Osteocyte (in vitro differentiated cells): ENCODE measurements at regions not wholly inside any gene's neighbourhood (a gene's known extent, or its start where the extent isn't known, plus 50 kb on each side); places are given as distances from the start of the nearest gene placed in this dataset.
"Not testable (repeated sequence)": the region's sequence is repeated elsewhere in the genome, so short reads cannot be mapped to it uniquely, and the experiment has no call there.

Source experiments
- DNase-seq: peaks from one replicate; pipeline ENCODE4 v3.0.0; 2021; ENCODE audit warnings: mixed read lengths; ENCODE audit not compliant: unreplicated experiment; ENCODE audit errors: extremely low spot score
- H3K27ac Mint-ChIP-seq: one replicate; pipeline ENCODE4 v1.8.0; 2021; ENCODE audit warnings: mild to moderate bottlenecking, mixed read lengths; ENCODE audit not compliant: unreplicated experiment
- H3K27me3 Mint-ChIP-seq: one replicate; pipeline ENCODE4 v1.8.0; 2021; ENCODE audit warnings: mixed read lengths; ENCODE audit not compliant: unreplicated experiment
- H3K36me3 Mint-ChIP-seq: one replicate; pipeline ENCODE4 v1.8.0; 2021; ENCODE audit warnings: mixed read lengths; ENCODE audit not compliant: unreplicated experiment
- H3K4me1 Mint-ChIP-seq: one replicate; pipeline ENCODE4 v1.8.0; 2021; ENCODE audit warnings: mixed read lengths; ENCODE audit not compliant: unreplicated experiment
- H3K4me3 Mint-ChIP-seq: one replicate; pipeline ENCODE4 v1.8.0; 2021; ENCODE audit warnings: mild to moderate bottlenecking, moderate library complexity, mixed read lengths; ENCODE audit not compliant: unreplicated experiment
- H3K9me3 Mint-ChIP-seq: one replicate; pipeline ENCODE4 v1.8.0; 2021; ENCODE audit warnings: mixed read lengths; ENCODE audit not compliant: unreplicated experiment

DNA sequence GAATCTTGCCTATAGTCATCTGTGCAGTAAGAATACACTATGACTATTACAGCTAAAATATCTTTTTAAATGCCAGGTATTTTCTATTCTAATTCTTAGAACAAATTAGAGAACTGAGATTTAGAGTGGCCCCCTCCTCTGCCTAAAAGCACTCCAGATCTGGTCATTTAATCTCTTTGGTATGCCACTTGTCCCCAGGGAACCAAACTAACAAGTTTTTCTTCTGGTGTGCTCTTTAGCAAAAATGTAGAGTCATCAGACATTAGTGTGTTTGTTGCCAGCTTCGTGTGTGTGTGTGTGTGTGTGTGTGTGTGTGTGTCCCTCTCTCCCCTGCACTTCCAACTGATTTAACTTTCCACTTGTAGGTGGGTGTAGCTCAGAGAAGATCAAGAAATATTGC is 117.8 kb downstream of the SPDYE17 start:
- DNase-seq, H3K36me3 Mint-ChIP-seq, H3K4me1 Mint-ChIP-seq, H3K9me3 Mint-ChIP-seq, H3K4me3 Mint-ChIP-seq, H3K27ac Mint-ChIP-seq: not testable (repeated sequence)
- peaks cover 36% of the 10 kb centered on the region for H3K27me3 Mint-ChIP-seq

DNA sequence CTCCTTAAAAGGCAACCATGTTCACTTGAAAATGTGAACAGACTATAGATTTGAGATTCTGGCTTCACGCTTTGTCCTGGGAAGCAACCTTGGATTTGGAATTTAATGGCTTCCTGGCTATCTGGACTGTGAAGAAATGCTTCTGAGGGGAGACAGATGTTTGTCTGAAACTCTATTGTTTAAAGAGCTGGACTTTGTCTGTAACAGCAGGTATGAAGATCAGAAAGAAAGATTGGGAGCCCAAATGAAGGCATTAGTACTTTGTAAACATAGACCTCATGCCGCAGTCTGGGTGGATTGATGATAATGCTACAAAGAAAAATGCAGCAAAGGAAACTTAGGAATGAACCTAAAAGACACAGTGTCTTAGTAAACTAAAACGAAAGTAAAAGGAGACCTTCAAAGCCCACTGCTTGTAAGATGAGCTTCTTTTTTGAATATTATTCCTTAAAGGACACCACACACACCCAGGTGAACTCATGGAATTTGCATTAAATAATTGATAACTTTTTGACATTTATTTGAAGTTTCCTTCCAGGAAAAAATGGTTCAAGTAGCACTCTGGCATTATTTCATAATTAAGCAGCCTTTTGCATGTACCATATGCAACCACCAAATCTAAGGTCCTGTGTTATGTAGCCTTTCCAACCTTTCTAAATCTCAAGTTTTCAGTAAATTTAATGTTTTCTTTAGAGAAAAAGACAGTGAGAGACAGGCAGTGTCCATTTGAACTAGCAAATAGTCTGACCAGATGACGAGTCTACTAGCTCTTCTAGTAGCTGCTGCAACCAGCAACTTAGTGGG is 119.9 kb downstream of the SPDYE17 start:
- H3K27ac Mint-ChIP-seq, H3K4me1 Mint-ChIP-seq, H3K9me3 Mint-ChIP-seq, DNase-seq, H3K36me3 Mint-ChIP-seq: not testable (repeated sequence)
- Mint-ChIP-seq H3K4me3 (peak overlapping the region; percentile 45), H3K27me3 (peaks cover 33% of the 10 kb centered on the region)

DNA sequence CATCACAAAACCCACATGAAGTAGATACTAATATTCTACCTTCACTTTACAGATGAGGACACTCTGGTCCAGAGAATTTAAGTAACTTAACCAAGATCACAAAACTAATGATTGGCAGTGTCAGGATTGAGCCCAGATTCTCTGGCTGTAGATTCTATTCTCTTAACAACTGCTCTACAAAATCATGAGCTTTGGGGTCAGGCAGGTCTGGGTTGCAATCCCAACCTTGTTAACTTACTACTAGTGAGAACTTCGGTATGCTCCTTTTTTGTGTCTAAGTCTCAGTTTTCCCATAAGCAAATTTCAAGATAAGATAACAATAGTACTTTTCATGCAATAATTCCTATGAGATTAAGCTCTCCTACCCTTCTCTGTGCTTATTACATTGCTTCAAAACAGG is 127.5 kb downstream of the SPDYE17 start:
- peaks cover 28% of the 10 kb centered on the region for H3K27me3 Mint-ChIP-seq
- not testable (repeated sequence) for H3K27ac Mint-ChIP-seq, H3K36me3 Mint-ChIP-seq, H3K4me3 Mint-ChIP-seq, H3K9me3 Mint-ChIP-seq, H3K4me1 Mint-ChIP-seq, DNase-seq

- H3K4me3 Mint-ChIP-seq, DNase-seq, H3K9me3 Mint-ChIP-seq, H3K27ac Mint-ChIP-seq, H3K4me1 Mint-ChIP-seq, H3K36me3 Mint-ChIP-seq: not testable (repeated sequence)
- H3K27me3 Mint-ChIP-seq, result peaks cover 20% of the 10 kb centered on the region
Measured at GRCh38 chr7:76901944-76902710, 130.0 kb downstream of the SPDYE17 start.

DNA sequence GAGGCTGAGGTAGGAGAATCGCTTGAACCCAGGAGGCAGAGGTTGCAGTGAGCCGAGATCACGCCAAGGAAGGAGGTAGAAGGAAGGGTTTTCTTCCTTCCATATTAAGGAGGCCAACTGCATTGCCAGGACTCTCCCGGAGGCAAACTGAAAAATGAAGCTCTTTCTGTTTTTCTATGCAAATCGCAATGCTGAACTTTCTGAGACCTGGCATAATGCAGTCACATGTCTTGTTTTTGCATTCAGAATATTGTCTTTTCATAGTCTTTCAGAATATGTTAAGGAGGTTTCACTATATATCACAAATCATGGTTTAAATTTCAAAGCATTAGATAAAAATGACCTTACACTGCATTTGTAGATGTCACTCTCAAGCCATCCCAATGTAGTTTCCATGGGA is 133.4 kb downstream of the SPDYE17 start:
- peaks cover 21% of the 10 kb centered on the region for H3K27me3 Mint-ChIP-seq

DNA sequence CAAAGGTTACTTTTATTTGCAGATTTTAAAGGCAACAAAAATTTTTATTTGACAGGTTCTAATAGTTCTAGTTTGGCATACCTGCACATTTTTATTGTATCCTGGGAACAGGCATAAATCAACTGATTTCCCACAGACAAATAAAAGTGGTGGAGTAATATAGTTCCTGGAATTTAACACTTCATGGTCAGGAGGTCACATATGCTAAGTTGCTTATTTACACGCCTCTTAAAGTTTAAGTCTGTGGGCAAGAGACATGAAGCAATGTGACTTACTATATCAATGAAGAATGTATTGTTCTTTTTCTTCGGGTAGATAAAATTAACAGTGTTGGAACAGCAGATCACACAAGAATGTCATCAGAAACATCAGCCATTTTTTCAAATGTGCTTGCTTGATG is 135.2 kb downstream of the SPDYE17 start:
- DNase-seq, H3K4me1 Mint-ChIP-seq, H3K9me3 Mint-ChIP-seq, H3K36me3 Mint-ChIP-seq, H3K27ac Mint-ChIP-seq, H3K4me3 Mint-ChIP-seq: not testable (repeated sequence)
- H3K27me3 Mint-ChIP-seq, result peaks cover 16% of the 10 kb centered on the region

More for the DNA sequence above, 133.4 kb downstream of the SPDYE17 start:
- not testable (repeated sequence) for H3K4me3 Mint-ChIP-seq, DNase-seq, H3K4me1 Mint-ChIP-seq, H3K9me3 Mint-ChIP-seq, H3K27ac Mint-ChIP-seq, H3K36me3 Mint-ChIP-seq

GRCh38 chr7:76895696-76896095 is 136.5 kb downstream of the SPDYE17 start:
- not testable (repeated sequence) for DNase-seq, H3K27ac Mint-ChIP-seq, H3K27me3 Mint-ChIP-seq, H3K36me3 Mint-ChIP-seq, H3K4me1 Mint-ChIP-seq, H3K9me3 Mint-ChIP-seq, H3K4me3 Mint-ChIP-seq

DNA sequence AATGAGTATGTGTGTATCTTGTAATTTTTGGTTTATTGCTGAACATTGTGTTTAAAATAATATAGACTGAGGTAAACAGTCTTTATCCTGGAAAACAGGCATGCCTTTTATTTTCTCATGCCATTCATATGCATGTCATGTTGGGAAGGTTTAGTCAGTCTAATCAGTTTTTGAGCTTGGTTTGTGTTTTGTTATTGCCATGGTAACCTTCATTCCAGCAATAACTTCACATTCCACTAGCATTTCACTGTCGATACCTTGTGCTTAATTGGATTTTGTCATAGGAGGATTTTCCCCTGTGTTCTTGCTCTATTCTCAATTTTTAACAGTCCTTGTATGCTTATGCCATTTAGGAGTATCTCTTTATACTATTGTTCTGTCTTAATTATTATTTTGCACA is 140.4 kb downstream of the SPDYE17 start:
- not testable (repeated sequence) for H3K27me3 Mint-ChIP-seq, H3K4me1 Mint-ChIP-seq, DNase-seq, H3K9me3 Mint-ChIP-seq, H3K4me3 Mint-ChIP-seq, H3K36me3 Mint-ChIP-seq, H3K27ac Mint-ChIP-seq

DNA sequence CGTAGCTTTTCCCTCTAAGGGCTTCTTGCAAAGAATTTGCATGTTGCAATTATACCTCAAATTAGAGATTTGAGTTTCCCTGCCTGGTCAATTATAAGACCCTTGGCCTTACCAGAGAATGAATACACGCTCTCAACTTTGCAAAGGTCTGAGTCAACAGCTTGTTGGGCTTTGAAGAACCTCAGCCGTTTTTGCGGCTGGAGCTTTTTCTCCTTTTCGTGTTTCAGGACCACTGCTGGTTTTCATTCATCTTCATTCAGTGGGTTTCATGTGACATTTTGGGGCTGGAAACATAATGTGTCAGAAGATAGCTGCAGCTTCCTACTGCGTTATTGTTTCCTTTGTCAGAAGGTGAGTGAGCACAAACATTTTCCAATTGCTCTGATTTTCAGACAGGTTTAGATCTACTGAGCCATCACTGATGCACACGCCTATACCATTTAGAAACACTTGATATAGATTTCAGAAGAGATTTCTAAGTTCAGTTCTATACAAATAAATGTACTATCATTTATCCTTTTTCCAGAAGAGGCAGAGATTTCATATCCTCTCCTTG is 152.3 kb downstream of the SPDYE17 start:
- peaks cover 30% of the 10 kb centered on the region for H3K27me3 Mint-ChIP-seq
- H3K9me3 Mint-ChIP-seq, H3K27ac Mint-ChIP-seq, H3K4me1 Mint-ChIP-seq, H3K36me3 Mint-ChIP-seq, DNase-seq, H3K4me3 Mint-ChIP-seq: not testable (repeated sequence)

DNA sequence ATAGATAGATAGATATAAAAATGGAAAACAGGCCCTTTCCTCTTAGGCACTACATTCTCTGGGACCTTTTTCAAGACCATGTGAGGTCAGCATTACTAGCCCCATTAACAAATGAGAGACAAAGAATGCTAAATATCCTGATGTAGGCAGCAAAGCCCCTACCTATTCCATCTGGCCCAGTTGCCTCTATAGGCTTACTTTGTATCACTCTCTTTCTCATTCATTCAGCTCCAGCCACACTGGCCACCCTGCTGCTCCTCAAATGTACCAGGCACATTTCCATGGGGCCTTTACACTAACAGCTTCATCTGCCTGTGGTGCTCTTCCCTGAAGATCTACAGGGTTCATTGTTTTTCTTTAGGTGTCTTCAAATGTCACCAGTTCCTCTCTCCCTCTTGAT is 156.4 kb downstream of the SPDYE17 start:
- not testable (repeated sequence) for H3K27ac Mint-ChIP-seq, H3K4me3 Mint-ChIP-seq, H3K36me3 Mint-ChIP-seq, H3K9me3 Mint-ChIP-seq, H3K4me1 Mint-ChIP-seq, DNase-seq
- peaks cover 19% of the 10 kb centered on the region for H3K27me3 Mint-ChIP-seq

DNA sequence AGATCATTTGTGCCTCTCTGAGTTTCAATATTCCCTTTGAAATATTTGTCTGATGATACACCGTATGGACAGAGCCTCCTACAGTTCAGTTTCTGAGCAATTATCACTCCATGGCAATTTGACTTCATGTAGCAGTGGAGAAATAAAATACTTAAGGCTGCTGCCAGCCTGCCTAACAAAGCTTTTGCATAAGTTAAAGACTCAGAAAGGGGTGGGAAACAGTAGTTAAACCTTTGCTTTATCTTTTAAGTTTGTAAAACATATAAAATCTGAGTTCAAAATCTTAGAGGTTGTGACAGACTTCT is 161.7 kb downstream of the SPDYE17 start:
- H3K27me3 Mint-ChIP-seq, result peaks cover 17% of the 10 kb centered on the region
- not testable (repeated sequence) for DNase-seq, H3K4me1 Mint-ChIP-seq, H3K27ac Mint-ChIP-seq, H3K36me3 Mint-ChIP-seq, H3K4me3 Mint-ChIP-seq, H3K9me3 Mint-ChIP-seq

DNA sequence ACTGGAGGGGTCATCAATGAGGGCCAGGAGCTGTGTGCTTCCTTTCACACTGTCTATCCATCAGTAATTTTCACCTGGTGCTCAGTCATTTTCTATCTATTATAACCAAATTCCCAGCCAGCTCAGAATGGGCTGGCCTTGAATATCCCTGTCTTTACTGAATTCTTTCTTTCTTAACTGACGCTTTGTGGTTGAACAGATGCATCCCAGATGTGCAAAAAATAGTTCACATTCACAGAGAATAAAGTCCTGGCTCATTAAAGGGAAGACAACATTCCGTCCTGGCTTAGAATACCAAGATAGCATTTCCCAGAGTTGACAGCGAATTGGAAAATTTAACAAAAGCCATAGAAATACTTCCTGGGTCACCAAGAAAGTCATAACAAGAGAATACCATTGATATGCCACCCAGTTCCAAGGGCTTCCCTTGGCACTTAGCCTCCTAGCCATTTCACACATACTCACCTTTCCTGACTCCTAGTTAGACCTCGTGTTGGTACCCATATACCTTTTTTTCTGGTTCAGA is 164.7 kb downstream of the SPDYE17 start:
- not testable (repeated sequence) for DNase-seq, H3K36me3 Mint-ChIP-seq, H3K27ac Mint-ChIP-seq, H3K4me3 Mint-ChIP-seq, H3K4me1 Mint-ChIP-seq, H3K9me3 Mint-ChIP-seq
- peaks cover 22% of the 10 kb centered on the region for H3K27me3 Mint-ChIP-seq
